MM.1S (cell line): ENCODE measurements at regions not wholly inside any gene's neighbourhood (a gene's known extent, or its start where the extent isn't known, plus 50 kb on each side); places are given as distances from the start of the nearest gene placed in this dataset.

Source experiments
- DNase-seq: peaks from one replicate; pipeline ENCODE4 v3.0.0-alpha.2; 2015
- H2AFZ ChIP-seq: fragments of 300-600 bp; sonication (generic); 2 replicates; pipeline ENCODE4 v1.6.0; 2016; ENCODE audit warnings: antibody characterized with exemption, low read length
- H3F3A ChIP-seq: fragments of 300-600 bp; sonication (generic); 2 replicates; pipeline ENCODE4 v1.6.1; 2016; ENCODE audit warnings: mild to moderate bottlenecking, antibody characterized with exemption, low read length, moderate library complexity, mixed read lengths; ENCODE audit not compliant: insufficient read depth
- H3K27ac ChIP-seq: fragments of 300-600 bp; sonication (generic); 2 replicates; pipeline ENCODE4 v1.5.1; 2016; ENCODE audit warnings: mild to moderate bottlenecking, low read length
- H3K27me3 ChIP-seq: fragments of 300-600 bp; sonication (generic); replicated peaks from 2 replicates; pipeline ENCODE4 v1.6.0; 2016; ENCODE audit warnings: low read length; ENCODE audit not compliant: insufficient read depth
- H3K36me3 ChIP-seq: fragments of 300-600 bp; sonication (generic); replicated peaks from 2 replicates; pipeline ENCODE4 v1.6.1; 2016; ENCODE audit warnings: mild to moderate bottlenecking, low read length, mixed read lengths; ENCODE audit not compliant: insufficient read depth
- H3K4me1 ChIP-seq: fragments of 300-600 bp; sonication (generic); 2 replicates; pipeline ENCODE4 v1.6.1; 2016; ENCODE audit warnings: low read length, mixed read lengths
- H3K4me2 ChIP-seq: fragments of 300-600 bp; sonication (generic); 2 replicates; pipeline ENCODE4 v1.6.0; 2016; ENCODE audit warnings: low read depth, low read length
- H3K4me3 ChIP-seq: fragments of 300-600 bp; sonication (generic); 2 replicates; pipeline ENCODE4 v1.5.1; 2016; ENCODE audit warnings: low read length, mixed read lengths
- H3K79me2 ChIP-seq: fragments of 300-600 bp; sonication (generic); 2 replicates; pipeline ENCODE4 v1.6.1; 2016; ENCODE audit warnings: mixed run types, low read length, mixed read lengths
- H3K9ac ChIP-seq: fragments of 300-600 bp; sonication (generic); 2 replicates; pipeline ENCODE4 v1.6.1; 2016; ENCODE audit warnings: low read length, mixed read lengths
- H3K9me2 ChIP-seq: fragments of 300-600 bp; sonication (generic); replicated peaks from 2 replicates; pipeline ENCODE4 v1.6.1; 2016; ENCODE audit warnings: mild to moderate bottlenecking, low read length, mixed read lengths; ENCODE audit not compliant: insufficient read depth
- H3K9me3 ChIP-seq: fragments of 300-600 bp; sonication (generic); replicated peaks from 2 replicates; pipeline ENCODE4 v1.6.1; 2016; ENCODE audit warnings: mild to moderate bottlenecking, low read length, mixed read lengths; ENCODE audit not compliant: insufficient read depth
- H4K20me1 ChIP-seq: fragments of 300-600 bp; sonication (generic); 2 replicates; pipeline ENCODE4 v1.6.1; 2016; ENCODE audit warnings: mild to moderate bottlenecking, low read length, moderate library complexity, mixed read lengths; ENCODE audit not compliant: insufficient read depth
- CTCF ChIP-seq: fragments of 300-600 bp; sonication (generic); IDR thresholded peaks from 2 replicates; pipeline ENCODE4 v1.5.1; 2016; ENCODE audit warnings: antibody characterized with exemption, low read length, mixed read lengths
- EZH2 ChIP-seq: fragments of 300-600 bp; sonication (generic); optimal IDR thresholded peaks from 2 replicates; pipeline ENCODE3; 2017; ENCODE audit warnings: low read depth, mild to moderate bottlenecking, antibody characterized with exemption, low read length, mixed read lengths
- EZH2phosphoT487 ChIP-seq: fragments of 300-600 bp; sonication (generic); IDR thresholded peaks from 2 replicates; pipeline ENCODE4 v1.6.1; 2018; ENCODE audit warnings: antibody characterized with exemption, low read length

GRCh38 chr5:107074996-107075395, 595.7 kb downstream of the EFNA5 start:
- H3K9me3 ChIP-seq, result no peaks in the 10 kb centered on the region
- H3K27me3 ChIP-seq, result no peaks in the 10 kb centered on the region
- TF ChIP-seq EZH2phosphoT487, result no peak
- no peak for TF ChIP-seq CTCF
- TF ChIP-seq EZH2, result no peak
- no peak overlapping the region for H3K4me3 ChIP-seq
- no peak for DNase-seq
- no peaks in the 10 kb centered on the region for H3K36me3 ChIP-seq
- no peaks in the 10 kb centered on the region for H4K20me1 ChIP-seq
- H2AFZ ChIP-seq, result no peak overlapping the region
- no peak overlapping the region for H3K4me2 ChIP-seq
- no peaks in the 10 kb centered on the region for H3F3A ChIP-seq
- H3K9me2 ChIP-seq, result no peaks in the 10 kb centered on the region
- no peak overlapping the region for H3K9ac ChIP-seq
- no peaks in the 10 kb centered on the region for H3K79me2 ChIP-seq
- no peak overlapping the region for H3K27ac ChIP-seq
- no peaks in the 10 kb centered on the region for H3K4me1 ChIP-seq

- no peaks in the 10 kb centered on the region for H3K27me3 ChIP-seq
- H3K79me2 ChIP-seq, result no peaks in the 10 kb centered on the region
- no peaks in the 10 kb centered on the region for H3F3A ChIP-seq
- TF ChIP-seq EZH2phosphoT487 (no peak), CTCF (no peak), EZH2 (no peak)
- H3K9ac ChIP-seq, result no peak overlapping the region
- no peak overlapping the region for H3K4me3 ChIP-seq
- no peak overlapping the region for H2AFZ ChIP-seq
- no peaks in the 10 kb centered on the region for H4K20me1 ChIP-seq
- H3K27ac ChIP-seq, result no peak overlapping the region
- H3K4me2 ChIP-seq, result no peak overlapping the region
- no peaks in the 10 kb centered on the region for H3K4me1 ChIP-seq
- no peaks in the 10 kb centered on the region for H3K9me2 ChIP-seq
- DNase-seq, result no peak
- no peaks in the 10 kb centered on the region for H3K9me3 ChIP-seq
- H3K36me3 ChIP-seq, result no peaks in the 10 kb centered on the region
Measured at GRCh38 chr5:107072967-107073366, 597.8 kb downstream of the EFNA5 start.

- no peaks in the 10 kb centered on the region for H3K9me3 ChIP-seq
- no peak overlapping the region for H3K27ac ChIP-seq
- no peaks in the 10 kb centered on the region for H3K27me3 ChIP-seq
- no peaks in the 10 kb centered on the region for H3K4me1 ChIP-seq
- H3F3A ChIP-seq, result no peaks in the 10 kb centered on the region
- H2AFZ ChIP-seq, result no peak overlapping the region
- no peak for TF ChIP-seq EZH2phosphoT487
- TF ChIP-seq EZH2, result no peak
- TF ChIP-seq CTCF, result no peak
- no peaks in the 10 kb centered on the region for H4K20me1 ChIP-seq
- H3K36me3 ChIP-seq, result no peaks in the 10 kb centered on the region
- no peaks in the 10 kb centered on the region for H3K79me2 ChIP-seq
- DNase-seq, result no peak
- H3K9ac ChIP-seq, result no peak overlapping the region
- H3K4me2 ChIP-seq, result no peak overlapping the region
- H3K9me2 ChIP-seq, result no peaks in the 10 kb centered on the region
- no peak overlapping the region for H3K4me3 ChIP-seq
Measured at GRCh38 chr5:107072440-107072839, 598.3 kb downstream of the EFNA5 start.

- Histone ChIP-seq H3K4me2 (no peak overlapping the region), H3K36me3 (no peaks in the 10 kb centered on the region), H3K79me2 (no peaks in the 10 kb centered on the region), H3K27me3 (no peaks in the 10 kb centered on the region), H4K20me1 (no peaks in the 10 kb centered on the region), H3K9me2 (no peaks in the 10 kb centered on the region), H3K4me3 (no peak overlapping the region), H3K27ac (no peak overlapping the region), H2AFZ (no peak overlapping the region), H3K9me3 (no peaks in the 10 kb centered on the region; the same call in 1 of the 2 replicates), H3K4me1 (no peaks in the 10 kb centered on the region), H3K9ac (no peak overlapping the region), H3F3A (no peaks in the 10 kb centered on the region)
- no peak for DNase-seq
- no peak for TF ChIP-seq EZH2phosphoT487
- no peak for TF ChIP-seq EZH2
- TF ChIP-seq CTCF, result no peak
Measured at GRCh38 chr5:107068782-107069181, 602.0 kb downstream of the EFNA5 start.
